ENCODE measurements at regions not wholly inside any gene's neighbourhood (a gene's known extent, or its start where the extent isn't known, plus 50 kb on each side); places are given as distances from the start of the nearest gene placed in this dataset.

- no peaks in the 10 kb centered on the region for H3K9me2 ChIP-seq (replicated peaks; ENCODE audit: insufficient read depth, low read length)
- H2AFZ ChIP-seq (ENCODE audit: low read length): no peak overlapping the region
- H3K9ac ChIP-seq (ENCODE audit: low read length): no peak overlapping the region
- no peaks in the 10 kb centered on the region for H3K36me3 ChIP-seq (replicated peaks; ENCODE audit: insufficient read depth, low read length)
- H3F3A ChIP-seq (ENCODE audit: insufficient read depth, low read length): no peaks in the 10 kb centered on the region
- H3K9me3 ChIP-seq (replicated peaks; ENCODE audit: insufficient read depth, low read length): no peaks in the 10 kb centered on the region
- H3K27ac ChIP-seq (ENCODE audit: low read length): no peak overlapping the region
- TF ChIP-seq EZH2 (optimal IDR thresholded peaks at IDR 0.05; ENCODE audit: low read depth, low read length) (no peak), CTCF (IDR thresholded peaks at IDR 0.05; ENCODE audit: low read length) (no peak), EZH2phosphoT487 (IDR thresholded peaks at IDR 0.05; ENCODE audit: low read length) (no peak)
- H3K27me3 ChIP-seq (replicated peaks; ENCODE audit: insufficient read depth, low read length): peaks cover 16% of the 10 kb centered on the region
- DNase-seq: no peak
- H3K4me1 ChIP-seq (ENCODE audit: low read length): no peaks in the 10 kb centered on the region
- no peak overlapping the region for H3K4me3 ChIP-seq (ENCODE audit: low read length)
- H3K4me2 ChIP-seq (ENCODE audit: low read depth, low read length): no peak overlapping the region
- H3K79me2 ChIP-seq (ENCODE audit: low read length): no peaks in the 10 kb centered on the region
- H4K20me1 ChIP-seq (ENCODE audit: insufficient read depth, low read length): no peaks in the 10 kb centered on the region
These were observed 257.0 kb downstream of the TSHZ3 start for GRCh38 chr19:31092274-31092673.

- Histone ChIP-seq H3K27me3 (replicated peaks; ENCODE audit: insufficient read depth, low read length) (peaks cover 16% of the 10 kb centered on the region), H3K9ac (ENCODE audit: low read length) (no peak overlapping the region), H3K27ac (ENCODE audit: low read length) (no peak overlapping the region), H3K9me3 (replicated peaks; ENCODE audit: insufficient read depth, low read length) (no peaks in the 10 kb centered on the region), H4K20me1 (ENCODE audit: insufficient read depth, low read length) (no peaks in the 10 kb centered on the region), H3K79me2 (ENCODE audit: low read length) (no peaks in the 10 kb centered on the region), H2AFZ (ENCODE audit: low read length) (no peak overlapping the region), H3K4me1 (ENCODE audit: low read length) (no peaks in the 10 kb centered on the region), H3K9me2 (replicated peaks; ENCODE audit: insufficient read depth, low read length) (no peaks in the 10 kb centered on the region), H3F3A (ENCODE audit: insufficient read depth, low read length) (no peaks in the 10 kb centered on the region), H3K36me3 (replicated peaks; ENCODE audit: insufficient read depth, low read length) (no peaks in the 10 kb centered on the region), H3K4me2 (ENCODE audit: low read depth, low read length) (no peak overlapping the region), H3K4me3 (ENCODE audit: low read length) (no peak overlapping the region)
- no peak for DNase-seq
- TF ChIP-seq EZH2phosphoT487 (IDR thresholded peaks at IDR 0.05; ENCODE audit: low read length) (no peak), CTCF (IDR thresholded peaks at IDR 0.05; ENCODE audit: low read length) (no peak), EZH2 (optimal IDR thresholded peaks at IDR 0.05; ENCODE audit: low read depth, low read length) (no peak)
These were observed 259.6 kb downstream of the TSHZ3 start for GRCh38 chr19:31089681-31090080.

- Histone ChIP-seq H3K27ac (ENCODE audit: low read length) (no peak overlapping the region), H3K27me3 (replicated peaks; ENCODE audit: insufficient read depth, low read length) (peaks cover 9% of the 10 kb centered on the region), H2AFZ (ENCODE audit: low read length) (no peak overlapping the region), H3K79me2 (ENCODE audit: low read length) (no peaks in the 10 kb centered on the region), H3K4me3 (ENCODE audit: low read length) (no peak overlapping the region), H3K9ac (ENCODE audit: low read length) (no peak overlapping the region), H3F3A (ENCODE audit: insufficient read depth, low read length) (no peaks in the 10 kb centered on the region), H3K36me3 (replicated peaks; ENCODE audit: insufficient read depth, low read length) (no peaks in the 10 kb centered on the region), H3K4me1 (ENCODE audit: low read length) (no peaks in the 10 kb centered on the region), H3K9me2 (replicated peaks; ENCODE audit: insufficient read depth, low read length) (no peaks in the 10 kb centered on the region), H4K20me1 (ENCODE audit: insufficient read depth, low read length) (no peaks in the 10 kb centered on the region), H3K9me3 (replicated peaks; ENCODE audit: insufficient read depth, low read length) (no peaks in the 10 kb centered on the region), H3K4me2 (ENCODE audit: low read depth, low read length) (no peak overlapping the region)
- TF ChIP-seq EZH2 (optimal IDR thresholded peaks at IDR 0.05; ENCODE audit: low read depth, low read length): no peak
- TF ChIP-seq EZH2phosphoT487 (IDR thresholded peaks at IDR 0.05; ENCODE audit: low read length): no peak
- no peak for TF ChIP-seq CTCF (IDR thresholded peaks at IDR 0.05; ENCODE audit: low read length)
- DNase-seq: no peak
These were observed 264.1 kb downstream of the TSHZ3 start for GRCh38 chr19:31085125-31085524.

Measured in MM.1S (cell line).